ENCODE measurements at regions not wholly inside any gene's neighbourhood (a gene's known extent, or its start where the extent isn't known, plus 50 kb on each side); places are given as distances from the start of the nearest gene placed in this dataset.
"Not testable (repeated sequence)": the region's sequence is repeated elsewhere in the genome, so short reads cannot be mapped to it uniquely, and the experiment has no call there.

DNA sequence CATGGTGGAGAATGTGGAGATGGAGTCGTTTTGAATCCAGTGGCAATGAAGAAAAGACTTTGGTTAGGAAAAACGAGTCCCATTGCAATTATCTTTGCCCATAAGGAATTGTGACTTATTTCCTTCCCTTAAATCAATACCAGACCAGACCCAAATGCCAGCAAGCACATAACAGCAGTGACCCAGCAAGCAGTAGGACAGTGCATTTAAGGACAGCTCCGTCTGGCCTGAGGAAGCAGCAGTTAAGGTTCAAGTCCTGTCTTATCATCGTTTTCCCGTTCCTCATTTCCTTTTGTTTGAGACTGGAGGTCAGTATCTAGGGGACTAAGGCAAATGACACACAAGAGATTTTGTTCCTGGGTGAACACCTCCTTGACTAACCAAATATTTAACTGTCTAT is 74.6 kb upstream of the FAM20A start:
- H3K27ac ChIP-seq, result no peak overlapping the region
- POLR2A ChIA-PET (ENCODE audit: low non-redundant PET), result no interaction called here
- CTCF ChIA-PET, result no interaction called here
- TF ChIP-seq, protein P1, sequence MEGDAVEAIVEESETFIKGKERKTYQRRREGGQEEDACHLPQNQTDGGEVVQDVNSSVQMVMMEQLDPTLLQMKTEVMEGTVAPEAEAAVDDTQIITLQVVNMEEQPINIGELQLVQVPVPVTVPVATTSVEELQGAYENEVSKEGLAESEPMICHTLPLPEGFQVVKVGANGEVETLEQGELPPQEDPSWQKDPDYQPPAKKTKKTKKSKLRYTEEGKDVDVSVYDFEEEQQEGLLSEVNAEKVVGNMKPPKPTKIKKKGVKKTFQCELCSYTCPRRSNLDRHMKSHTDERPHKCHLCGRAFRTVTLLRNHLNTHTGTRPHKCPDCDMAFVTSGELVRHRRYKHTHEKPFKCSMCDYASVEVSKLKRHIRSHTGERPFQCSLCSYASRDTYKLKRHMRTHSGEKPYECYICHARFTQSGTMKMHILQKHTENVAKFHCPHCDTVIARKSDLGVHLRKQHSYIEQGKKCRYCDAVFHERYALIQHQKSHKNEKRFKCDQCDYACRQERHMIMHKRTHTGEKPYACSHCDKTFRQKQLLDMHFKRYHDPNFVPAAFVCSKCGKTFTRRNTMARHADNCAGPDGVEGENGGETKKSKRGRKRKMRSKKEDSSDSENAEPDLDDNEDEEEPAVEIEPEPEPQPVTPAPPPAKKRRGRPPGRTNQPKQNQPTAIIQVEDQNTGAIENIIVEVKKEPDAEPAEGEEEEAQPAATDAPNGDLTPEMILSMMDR (conservative IDR thresholded peaks at IDR 0.05; ENCODE audit: low read depth), result no peak
- no peak for DNase-seq (ENCODE audit: low spot score)

DNA sequence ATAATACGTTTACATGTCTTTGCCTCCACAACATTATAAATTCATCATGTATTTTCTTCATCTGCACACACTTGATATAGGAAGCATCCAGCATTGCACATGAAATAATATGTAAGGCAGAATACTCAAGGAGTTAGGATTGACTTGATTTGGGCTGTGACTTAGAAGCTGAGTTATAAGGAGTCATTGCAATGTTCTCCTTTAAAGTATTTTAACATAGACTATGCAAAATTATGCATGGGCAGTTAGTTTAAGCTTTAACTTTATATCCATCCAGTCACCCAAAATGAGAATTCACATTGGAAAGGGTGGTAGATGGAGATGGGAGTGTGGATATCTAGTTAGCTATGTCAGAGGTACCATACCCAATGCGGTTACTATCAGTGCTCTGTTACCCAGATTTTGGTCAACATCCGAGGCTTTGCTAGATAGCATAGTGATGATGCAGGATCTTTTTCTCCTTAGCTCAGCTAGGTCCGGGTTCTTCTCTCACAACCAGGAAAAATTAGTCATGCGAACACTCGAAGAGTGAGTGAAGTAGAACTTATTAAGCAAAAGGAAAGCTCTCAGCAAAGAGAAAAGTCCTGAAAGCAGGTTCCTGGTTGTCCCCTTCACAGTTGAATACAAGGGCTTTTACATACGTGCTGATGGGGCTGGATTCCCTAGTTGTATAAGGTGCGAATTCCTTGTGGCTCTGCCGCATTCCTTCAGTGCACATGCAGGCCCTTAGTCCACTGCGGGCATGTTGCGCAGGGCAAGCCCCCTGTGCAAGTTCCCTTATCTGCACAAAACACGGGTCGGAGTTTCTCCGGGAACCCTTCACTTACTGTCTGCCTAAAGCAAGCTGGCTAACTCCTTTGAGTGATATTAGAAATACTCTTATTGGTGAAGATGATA is 73.1 kb upstream of the FAM20A start:
- ChIA-PET POLR2A (ENCODE audit: low non-redundant PET) (interaction anchor here (0.5 kb wide), 1 partner anchor 46 kb away, joined by 5 read pairs; no protein-coding TSS in a partner anchor), CTCF (no interaction called here)
- TF ChIP-seq, protein P1 (conservative IDR thresholded peaks at IDR 0.05; ENCODE audit: low read depth), result no peak
- no peak for DNase-seq (ENCODE audit: low spot score)
- H3K27ac ChIP-seq, result no peak overlapping the region

DNA sequence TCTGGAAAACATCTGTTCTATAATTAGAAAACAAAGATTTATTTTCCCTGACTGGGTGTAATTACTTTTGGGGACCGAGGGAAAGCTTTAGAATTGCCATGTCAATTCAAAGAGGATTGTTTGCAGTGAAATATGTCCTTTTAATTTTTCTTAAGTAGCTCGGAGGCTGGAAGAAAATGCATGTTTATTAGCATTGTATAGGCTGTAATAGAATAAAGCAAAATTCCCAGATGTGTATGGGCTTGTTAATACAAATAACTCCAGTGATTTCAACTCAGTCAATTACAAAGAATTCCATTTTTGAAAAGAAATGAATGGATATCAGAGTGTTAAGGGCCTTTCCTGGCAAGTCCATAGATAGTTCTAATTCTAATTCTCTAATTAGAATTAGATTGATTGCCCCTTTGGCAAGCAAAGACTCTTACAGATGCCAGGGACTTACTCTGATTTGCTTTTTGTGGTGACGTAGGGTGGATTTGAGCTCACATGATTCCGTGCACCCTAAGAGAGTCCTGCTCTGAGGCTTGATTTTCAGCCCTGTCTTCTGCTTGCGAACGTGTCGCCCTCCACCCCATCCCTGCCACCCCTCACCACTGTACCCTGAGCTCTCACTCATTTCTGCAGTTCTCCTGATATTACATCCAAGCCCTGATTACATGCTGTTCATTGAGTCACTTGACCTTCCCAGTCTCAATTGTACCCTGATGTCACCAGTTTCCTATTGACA is 70.0 kb upstream of the FAM20A start:
- POLR2A ChIA-PET (ENCODE audit: low non-redundant PET), result no interaction called here

DNA sequence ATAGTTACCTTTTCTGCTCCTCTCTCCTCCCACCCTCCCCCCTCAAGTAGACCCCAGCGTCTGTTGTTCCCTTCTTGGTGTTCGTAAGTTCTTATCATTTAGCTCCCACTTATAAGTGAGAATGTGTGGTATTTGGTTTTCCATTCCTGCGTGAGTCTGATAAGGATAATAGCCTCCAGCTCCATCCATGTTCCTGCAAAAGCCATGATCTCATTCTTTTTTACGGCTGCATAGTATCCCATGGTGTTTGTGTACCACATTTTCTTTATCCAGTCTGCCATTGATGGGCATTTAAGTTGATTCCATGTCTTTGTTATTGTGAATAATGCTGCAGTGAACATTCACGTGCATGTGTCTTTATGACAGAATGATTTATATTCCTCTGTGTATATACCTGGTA is 65.3 kb upstream of the FAM20A start:
- CTCF ChIA-PET; DNase-seq (ENCODE audit: low spot score); H3K27ac ChIP-seq; POLR2A ChIA-PET (ENCODE audit: low non-redundant PET): not testable (repeated sequence)

More for the DNA sequence above, 70.0 kb upstream of the FAM20A start:
- TF ChIP-seq, protein P1 (conservative IDR thresholded peaks at IDR 0.05; ENCODE audit: low read depth), result no peak
- CTCF ChIA-PET, result interaction anchor here (0.7 kb wide), 1 partner anchor 192 kb away, joined by 3 read pairs; no protein-coding TSS in a partner anchor
- no peak for DNase-seq (ENCODE audit: low spot score)
- no peak overlapping the region for H3K27ac ChIP-seq

DNA sequence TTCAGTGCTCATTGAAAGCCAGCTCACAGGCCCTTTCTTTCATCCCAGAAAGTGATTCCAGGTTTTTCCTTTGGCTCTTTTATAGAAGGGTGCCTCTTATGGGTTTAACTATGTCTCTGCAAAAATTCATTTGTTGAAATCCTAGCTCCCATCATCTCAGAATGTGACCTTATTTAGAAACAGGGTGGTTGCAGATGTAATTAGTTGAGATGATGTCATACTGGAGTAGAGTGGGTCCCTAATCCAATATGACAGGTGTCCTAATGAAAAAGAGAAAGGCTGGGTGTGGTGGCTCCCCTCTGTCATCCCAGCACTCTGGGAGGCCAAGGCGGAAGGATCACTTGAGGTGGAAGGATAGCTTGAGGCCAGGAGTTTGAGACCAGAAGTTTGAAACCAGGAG is 64.2 kb upstream of the FAM20A start:
- TF ChIP-seq, protein P1 (conservative IDR thresholded peaks at IDR 0.05; ENCODE audit: low read depth), result no peak
- no peak overlapping the region for H3K27ac ChIP-seq
- CTCF ChIA-PET, result interaction anchor here (0.6 kb wide), 1 partner anchor 203 kb away, joined by 6 read pairs; no protein-coding TSS in a partner anchor
- no peak for DNase-seq (ENCODE audit: low spot score)
- POLR2A ChIA-PET (ENCODE audit: low non-redundant PET), result no interaction called here

DNA sequence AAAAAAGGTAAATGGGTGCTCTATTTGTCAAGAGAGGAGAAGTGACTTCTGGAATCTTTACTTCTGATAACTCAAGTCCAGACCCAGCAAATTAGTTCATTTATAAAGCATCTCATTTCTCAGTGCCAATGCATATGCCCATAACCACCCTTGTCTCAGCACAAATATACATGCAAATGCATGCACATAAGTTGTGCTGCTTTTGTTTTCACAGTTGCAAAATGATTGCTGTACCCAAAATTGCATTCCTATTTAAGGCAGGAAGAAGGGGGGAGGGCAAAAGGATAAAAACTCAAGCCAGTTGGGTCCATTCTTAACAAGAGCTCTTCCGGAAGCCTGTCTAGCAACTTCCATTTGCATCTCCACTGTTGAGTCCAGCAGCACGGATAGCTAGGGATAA is 61.3 kb upstream of the FAM20A start:
- H3K27ac ChIP-seq, result no peak overlapping the region
- TF ChIP-seq, protein P1 (conservative IDR thresholded peaks at IDR 0.05; ENCODE audit: low read depth), result no peak
- DNase-seq (ENCODE audit: low spot score), result no peak
- ChIA-PET POLR2A (ENCODE audit: low non-redundant PET) (no interaction called here), CTCF (no interaction called here)

DNA sequence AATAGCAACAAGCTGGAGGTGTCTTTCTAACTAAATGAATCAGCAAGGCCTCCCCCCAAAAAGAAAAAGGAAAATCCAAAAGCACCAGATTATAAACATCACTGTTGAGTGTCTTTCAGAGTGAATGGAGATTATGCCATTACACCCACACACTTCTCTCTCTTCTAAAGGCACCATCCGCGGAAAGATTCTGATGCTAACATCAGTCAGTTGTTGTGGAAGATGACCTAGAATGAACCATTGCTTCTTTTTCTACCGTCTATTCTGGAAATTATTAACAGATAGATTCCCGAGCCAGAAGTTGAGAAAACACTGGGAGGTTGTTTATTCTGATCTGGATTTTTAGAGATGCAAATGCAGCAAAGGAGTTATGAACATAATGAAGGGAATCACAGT is 60.9 kb upstream of the FAM20A start:
- CTCF ChIA-PET, result no interaction called here
- TF ChIP-seq, protein P1 (conservative IDR thresholded peaks at IDR 0.05; ENCODE audit: low read depth), result no peak
- no peak for DNase-seq (ENCODE audit: low spot score)
- H3K27ac ChIP-seq, result no peak overlapping the region
- POLR2A ChIA-PET (ENCODE audit: low non-redundant PET), result no interaction called here

All from RWPE1 (cell line).